Prostate gland (tissue), 2 donors: ENCODE measurements at regions not wholly inside any gene's neighbourhood (a gene's known extent, or its start where the extent isn't known, plus 50 kb on each side); places are given as distances from the start of the nearest gene placed in this dataset.

ENCODE experiments used
- CTCF ChIP-seq, 4 experiments: fragments of 200-600 bp in 2 of 4; fragments of 450-650 bp in 2 of 4; sonication (generic) in 2 of 4; IDR thresholded peaks; 1 replicate in 3 of 4; 2 replicates in 1 of 4; pipeline ENCODE4 v1.5.1; 2016 to 2019; ENCODE audit warnings: antibody characterized with exemption in 4 of 4, mild to moderate bottlenecking in 2 of 4, moderate library complexity in 2 of 4
- POLR2AphosphoS5 ChIP-seq: sonication (generic); formaldehyde crosslinking; IDR thresholded peaks from one replicate; pipeline ENCODE4 v1.6.1; 2017; ENCODE audit warnings: antibody characterized with exemption

GRCh38 chr20:19881080-19881840 is 123.2 kb downstream of the RIN2 start:
- no peak for TF ChIP-seq CTCF (IDR thresholded peaks at IDR 0.05)
- TF ChIP-seq POLR2AphosphoS5 = no peak
